T-helper 22 cell (primary cell): ENCODE measurements at regions not wholly inside any gene's neighbourhood (a gene's known extent, or its start where the extent isn't known, plus 50 kb on each side); places are given as distances from the start of the nearest gene placed in this dataset.

Experiments used
- DNase-seq: peaks from one replicate; pipeline ENCODE4 v3.0.0-alpha.2; 2020; ENCODE audit warnings: low read depth

DNA sequence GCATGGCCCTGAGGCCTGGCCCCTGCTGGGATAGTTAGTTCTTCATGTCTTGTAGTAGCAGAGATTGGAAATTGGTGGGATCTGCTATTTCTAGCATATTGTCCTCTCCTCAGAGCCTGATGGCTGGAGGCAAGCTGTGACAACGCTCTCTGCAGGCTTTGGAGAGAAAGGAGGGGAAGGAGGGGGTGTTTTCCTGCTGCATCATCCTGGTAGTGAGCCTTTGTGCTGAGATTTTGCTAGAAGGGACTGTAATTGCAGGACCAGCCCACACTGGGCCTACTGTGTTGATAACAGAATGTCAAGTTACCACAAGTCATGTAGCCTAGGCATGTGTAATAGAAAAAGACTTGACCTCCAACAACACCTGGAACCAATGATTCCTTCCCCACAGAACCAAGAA is 351.0 kb downstream of the SIPA1L2 start:
- no peak for DNase-seq

DNA sequence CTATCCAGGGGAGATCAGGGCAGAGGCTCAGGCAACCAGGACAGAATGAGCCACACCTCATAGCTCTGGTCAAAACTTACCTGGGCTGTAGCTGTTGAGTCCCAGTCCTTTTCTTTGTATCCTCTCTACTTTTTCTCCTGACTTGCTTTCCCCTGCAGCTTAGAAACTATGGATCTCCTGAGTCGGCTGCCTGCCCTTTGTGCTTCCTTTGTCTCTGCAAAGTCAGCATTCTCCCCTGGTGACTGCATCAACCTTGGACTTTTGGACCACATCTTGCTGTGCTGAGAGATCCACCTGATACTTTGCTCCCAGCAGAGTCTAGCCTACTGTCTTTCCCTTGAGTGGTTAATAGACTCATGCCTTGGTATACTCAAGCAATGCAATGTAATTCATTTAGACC is 353.3 kb downstream of the SIPA1L2 start:
- DNase-seq = no peak

DNA sequence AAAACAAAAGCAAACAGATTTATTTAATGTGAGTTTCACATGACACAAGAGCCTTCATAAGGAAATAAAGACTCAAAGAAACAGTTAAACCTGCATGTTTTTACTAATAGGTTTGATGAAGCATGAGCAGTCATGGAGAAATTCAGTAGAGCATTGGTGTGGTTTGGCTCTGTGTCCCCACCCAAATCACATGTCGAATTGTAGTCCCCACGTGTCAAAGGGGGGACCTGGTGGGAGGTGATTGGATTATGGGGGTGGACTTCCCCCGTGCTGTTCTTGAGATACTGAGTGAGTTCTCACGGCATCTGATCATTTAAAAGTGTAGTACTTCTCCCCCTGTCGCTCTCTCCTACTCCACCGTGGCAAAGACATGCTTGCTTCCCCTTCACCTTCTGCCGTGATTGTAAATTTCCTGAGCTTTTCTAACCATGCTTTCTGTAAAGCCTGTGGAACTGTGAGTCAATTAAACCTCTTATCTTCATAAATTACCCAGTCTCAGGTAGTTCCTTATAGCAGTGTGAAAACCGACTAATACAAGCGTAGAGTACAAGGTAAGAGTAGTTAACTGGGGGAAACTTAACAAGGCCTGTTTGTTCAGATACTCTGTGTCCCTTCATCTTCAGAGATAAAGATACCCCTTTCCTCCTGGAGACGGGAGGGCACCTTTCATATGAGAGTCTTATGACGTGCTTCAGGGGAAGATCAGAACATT is 354.8 kb downstream of the SIPA1L2 start:
- DNase-seq = no peak

DNA sequence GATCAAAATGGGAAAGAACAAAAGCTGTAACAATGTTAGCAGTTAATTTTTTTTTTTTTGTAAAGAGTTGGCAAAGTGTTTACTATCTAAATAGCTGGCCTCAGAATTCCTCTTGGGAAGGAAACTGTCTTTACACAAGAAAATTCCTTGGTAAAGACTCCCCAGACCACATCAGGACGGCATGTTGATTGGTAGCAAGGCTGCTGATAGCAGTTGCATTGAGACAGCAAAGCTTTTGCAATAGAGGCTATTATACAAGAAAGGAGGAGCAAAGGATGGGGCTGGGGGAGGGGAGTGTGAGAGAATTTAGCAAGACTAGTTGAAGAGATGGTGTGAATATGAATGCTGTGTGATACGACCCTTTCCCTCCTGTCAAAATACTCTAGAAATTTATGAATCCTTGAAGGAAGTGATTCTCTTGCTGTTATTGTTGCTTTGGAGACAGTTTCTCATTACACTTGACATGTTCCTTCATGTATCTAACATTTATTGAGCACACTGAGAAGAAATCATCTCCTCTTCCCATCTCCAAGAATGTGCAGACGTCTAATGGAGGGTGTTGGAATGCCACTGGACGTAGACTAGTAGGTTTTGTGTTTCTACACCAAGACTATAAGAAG is 355.6 kb downstream of the SIPA1L2 start:
- DNase-seq = no peak

DNA sequence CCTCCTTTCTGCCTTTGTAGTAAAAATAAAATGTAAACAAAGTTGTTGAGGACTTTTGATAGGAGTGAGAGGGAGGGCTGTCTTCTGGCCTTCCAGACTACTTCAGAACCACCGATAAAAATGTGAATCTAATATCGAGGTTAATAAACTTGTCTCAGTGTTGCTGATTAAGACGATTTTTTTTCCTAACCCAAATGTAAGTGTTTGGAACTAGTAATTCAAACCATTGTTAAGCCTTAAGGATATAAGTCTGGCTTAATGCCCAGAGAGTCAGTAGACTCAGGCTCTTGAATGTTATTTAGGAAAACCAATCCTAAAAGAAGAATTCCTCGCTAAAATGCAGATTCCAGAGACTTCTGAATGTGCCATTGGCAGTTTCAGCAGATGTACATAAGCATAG is 356.9 kb downstream of the SIPA1L2 start:
- DNase-seq = no peak

DNA sequence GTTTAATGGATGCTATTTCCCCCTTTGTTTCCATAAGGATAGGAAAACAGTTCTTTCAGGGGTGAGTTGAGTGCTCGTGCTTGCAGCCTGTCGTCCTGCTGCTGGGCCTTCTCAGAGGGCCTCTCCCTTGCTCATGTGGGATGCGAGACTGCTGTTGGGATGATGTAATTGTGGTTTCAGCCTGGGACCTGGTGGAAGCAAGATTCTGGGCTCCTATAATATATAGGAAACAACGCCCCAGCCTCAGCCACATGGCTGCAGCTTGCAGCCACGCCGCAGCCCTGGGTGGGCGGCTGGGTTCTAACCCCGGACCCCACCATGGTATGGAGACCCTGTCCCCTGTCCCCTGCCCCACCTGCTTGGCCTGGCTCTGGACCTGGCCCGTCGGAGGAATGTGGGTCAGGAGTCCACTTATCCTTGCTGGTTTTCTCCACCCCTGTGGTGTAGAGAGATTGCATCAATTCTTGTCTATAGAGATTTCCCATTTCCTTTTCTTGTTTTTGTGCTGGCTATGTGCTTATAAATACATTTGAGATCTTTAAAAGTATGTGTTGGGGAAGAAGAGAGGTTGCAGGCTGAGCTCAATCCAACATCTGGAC is 357.8 kb downstream of the SIPA1L2 start:
- DNase-seq = no peak

DNA sequence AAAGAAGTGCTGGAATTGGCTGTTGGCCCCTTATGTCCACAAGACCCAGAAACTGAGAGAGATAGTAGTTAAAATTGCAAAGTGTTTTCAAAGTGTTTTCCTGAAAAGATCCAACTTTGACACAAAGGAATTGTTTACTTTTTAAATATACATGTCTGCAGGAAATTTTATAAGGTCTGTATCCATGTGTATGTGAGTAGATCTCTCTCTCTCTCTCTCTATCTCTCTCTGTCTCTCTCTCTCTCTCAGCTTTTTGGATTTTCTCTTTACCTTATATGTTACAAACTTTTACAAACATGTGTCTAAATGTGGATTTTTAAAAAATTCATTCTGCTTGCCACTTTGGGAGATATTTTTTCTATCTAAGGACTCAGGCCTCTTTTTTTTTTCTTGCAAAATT is 358.6 kb downstream of the SIPA1L2 start:
- no peak for DNase-seq

DNA sequence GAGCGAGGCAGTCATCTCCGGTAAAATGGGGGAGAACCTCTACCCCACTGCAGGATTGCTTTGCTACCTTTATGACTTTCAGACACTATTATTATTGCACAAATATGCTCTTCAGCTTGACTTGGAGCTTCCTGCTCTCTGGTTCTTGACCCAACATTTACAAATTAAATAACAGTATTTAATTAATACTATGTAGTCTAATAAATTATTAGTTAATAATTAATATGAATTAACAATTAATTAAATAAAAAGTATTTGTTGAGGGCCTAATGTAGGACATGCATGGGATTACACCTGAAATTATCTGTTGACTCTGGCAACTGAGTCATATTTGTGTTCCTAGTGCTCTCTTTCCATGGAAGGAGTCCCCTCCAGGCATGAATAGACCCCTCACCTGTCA is 359.9 kb downstream of the SIPA1L2 start:
- DNase-seq = no peak

DNA sequence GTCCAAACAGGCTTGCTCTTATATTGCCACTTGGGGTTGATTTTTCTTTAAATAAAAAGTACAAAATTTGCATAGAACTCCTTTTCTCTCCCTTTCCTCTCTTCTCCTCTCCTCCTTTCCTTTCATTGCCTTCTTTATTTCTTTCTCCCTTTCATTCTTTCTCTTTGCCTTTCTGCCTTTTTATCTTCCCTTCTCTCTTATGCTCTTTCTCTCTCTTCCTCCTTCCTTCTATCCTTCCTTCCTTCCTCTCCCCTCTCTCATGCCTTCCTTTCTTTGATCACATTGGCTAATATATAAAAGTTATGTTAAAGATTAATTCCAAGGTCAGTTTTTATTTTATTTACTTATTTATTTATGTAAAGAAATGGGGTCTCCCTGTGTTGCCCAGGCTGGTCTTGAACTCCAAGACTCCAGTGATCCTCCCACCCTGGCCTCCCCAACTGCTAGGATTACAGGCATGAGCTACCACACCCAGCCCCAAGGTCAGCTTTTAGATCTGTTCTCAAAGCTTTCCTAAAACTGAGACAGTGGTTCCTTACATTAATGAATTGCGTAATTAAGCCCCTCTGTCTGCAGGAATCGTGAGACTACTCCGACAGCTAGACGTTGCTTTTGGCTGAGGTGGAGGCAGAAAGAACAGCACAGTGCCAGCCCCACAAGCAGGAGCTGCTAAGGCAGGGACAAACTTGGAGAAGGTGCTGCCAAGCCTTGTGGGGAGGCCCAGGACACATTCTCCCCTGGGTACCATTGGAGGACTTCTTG is 361.9 kb downstream of the SIPA1L2 start:
- no peak for DNase-seq

DNA sequence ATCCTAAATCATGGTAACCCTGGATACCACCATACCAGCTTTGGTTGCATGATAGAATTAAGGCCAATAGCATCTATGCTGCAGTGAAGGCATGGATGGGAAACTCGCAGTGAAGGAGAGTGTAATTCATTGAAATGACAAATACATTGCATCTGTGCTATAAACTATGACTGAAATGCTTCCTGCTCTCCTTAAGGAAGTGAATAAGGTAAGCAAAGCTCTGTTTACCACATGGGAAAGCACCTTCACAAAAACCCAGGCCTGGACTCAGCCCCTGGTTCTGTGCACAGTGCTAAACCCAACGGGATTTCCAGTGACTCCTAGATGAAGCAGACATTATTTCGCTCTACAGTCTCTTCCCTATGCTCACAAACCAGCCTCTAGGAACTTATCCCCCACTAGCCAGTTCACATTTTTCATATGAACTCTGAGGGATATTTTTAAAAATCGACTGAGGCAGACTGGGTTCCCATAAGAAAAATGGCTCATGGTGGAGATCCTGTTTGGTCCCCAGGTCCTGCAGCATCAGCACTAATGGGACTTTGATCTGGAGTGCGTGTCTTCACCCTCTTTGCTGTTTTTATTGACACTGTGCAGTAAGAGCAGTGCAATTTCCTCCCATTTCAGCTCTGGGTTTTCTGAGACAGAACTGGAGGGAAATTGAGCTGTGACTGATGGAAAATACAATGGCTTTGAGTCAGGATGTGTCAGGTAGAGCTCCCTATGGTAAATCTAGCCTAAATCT is 362.7 kb downstream of the SIPA1L2 start:
- DNase-seq = no peak

DNA sequence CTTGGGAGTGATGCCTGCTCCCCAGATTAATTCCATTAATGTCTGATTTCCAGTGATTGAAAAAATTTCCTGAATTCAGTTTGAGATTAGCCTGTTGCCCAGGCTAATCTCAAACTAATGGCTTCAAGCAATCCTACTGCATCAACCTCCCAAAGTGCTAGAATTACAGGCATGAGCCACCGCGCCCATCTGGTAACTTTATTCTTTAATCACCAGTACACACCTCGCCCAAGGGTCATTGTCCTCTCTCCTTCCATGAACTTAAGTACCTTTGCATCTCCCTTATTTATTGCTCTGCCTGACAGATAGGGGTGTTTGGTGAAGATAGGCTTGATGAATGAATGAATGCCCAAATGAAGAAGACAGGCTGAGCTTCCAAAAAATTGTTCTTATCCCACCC is 366.5 kb downstream of the SIPA1L2 start:
- DNase-seq = no peak

DNA sequence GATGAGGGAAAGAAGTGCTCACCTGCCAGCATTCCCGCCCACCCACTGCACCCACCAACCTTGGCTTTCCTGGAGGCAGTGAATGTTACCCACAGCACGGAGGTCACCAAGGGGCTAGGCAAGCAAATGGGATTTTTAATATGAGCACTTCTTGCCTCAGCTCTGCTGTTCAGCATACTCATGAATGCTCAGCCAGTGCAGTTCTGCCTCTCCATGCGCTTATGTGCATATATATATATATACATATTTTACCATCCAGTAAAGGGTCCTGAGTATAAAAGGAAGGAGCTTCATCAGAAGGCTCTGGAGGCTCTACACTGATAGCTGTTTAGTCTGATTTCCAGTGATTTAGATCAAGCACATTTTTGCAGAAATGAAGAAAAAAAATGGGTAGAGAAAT is 366.9 kb downstream of the SIPA1L2 start:
- DNase-seq = no peak

DNA sequence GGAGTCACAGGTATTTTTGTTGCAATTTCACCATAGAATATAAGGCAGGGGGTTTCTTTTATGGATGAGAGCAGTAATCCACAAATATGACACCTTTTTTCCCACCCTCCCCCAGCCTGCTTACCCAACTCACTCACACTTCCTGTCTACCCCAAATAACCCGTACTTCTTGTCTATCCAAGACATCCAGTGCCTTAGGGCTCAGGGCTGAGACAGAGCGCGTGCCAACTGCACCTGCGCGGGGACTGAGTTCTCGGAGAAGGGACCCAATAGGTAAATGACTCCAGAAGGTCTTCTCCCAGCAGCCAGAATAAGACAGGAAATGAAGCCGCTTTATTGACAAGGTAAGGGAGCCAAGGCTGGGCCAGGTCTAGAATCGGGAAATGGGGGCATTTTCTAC is 369.1 kb downstream of the SIPA1L2 start:
- DNase-seq = no peak

DNA sequence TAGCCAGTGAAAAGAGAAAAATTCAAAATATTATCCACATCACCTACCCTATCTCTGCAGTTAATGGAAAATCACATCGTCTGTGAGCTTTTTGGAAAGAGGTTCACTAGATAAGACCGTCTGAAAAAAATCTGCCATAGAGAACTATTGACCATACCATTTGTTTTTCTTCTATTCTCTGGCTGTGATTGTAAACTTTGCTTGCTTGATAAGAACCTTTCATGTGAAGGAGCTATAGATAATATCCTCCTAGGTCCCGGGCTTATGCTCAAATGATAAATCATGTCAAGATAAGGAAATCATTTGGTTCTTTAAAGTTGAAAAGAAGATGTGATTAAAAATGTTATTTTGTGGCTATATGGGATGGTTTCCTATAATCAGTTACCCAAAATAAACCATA is 369.9 kb downstream of the SIPA1L2 start:
- DNase-seq = no peak

DNA sequence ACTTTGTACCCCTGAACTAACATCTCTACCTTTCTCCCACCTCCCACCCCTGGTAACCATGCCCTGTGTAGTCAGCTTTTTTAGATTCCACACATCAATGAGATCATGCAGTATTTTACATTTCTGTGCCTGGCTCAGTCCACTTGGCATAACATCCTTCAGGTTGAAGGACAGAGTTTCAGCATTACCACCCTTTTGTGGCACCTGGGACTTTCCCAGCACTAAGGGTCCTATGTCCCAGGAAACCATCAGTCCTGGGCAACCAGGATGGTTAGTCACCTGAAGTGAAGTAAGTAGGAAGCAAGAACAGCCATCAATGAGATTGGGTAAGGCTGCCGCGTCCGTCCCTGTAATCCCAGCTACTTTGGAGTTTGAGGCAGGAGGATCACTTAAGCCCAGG is 370.6 kb downstream of the SIPA1L2 start:
- DNase-seq = no peak

DNA sequence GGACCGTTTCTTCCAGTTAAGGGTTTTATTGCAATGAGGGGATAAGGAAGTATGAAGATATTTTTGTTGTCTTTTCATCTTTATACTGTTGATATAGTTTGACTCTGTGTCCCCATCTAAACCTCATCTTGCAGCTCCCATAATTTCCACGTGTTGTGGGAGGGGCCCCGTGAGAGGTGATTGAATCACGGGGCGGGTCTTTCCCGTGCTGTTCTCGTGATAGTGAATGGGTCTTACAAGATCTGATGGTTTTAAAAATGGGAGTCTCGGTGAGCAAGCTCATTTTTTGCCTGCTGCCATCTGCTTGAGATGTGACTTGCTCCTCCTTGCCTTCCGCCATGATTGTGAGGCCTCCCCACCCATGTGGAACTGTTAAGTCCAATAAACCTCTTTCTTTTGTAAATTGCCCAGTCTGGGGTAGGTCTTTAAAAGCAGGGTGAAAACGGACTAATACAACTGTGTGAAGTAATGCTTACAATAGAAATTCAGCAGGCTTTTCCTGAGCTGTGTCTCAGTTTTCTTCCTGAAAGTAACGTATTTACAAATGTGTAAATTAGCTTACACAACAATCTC is 377.3 kb downstream of the SIPA1L2 start:
- DNase-seq = no peak

DNA sequence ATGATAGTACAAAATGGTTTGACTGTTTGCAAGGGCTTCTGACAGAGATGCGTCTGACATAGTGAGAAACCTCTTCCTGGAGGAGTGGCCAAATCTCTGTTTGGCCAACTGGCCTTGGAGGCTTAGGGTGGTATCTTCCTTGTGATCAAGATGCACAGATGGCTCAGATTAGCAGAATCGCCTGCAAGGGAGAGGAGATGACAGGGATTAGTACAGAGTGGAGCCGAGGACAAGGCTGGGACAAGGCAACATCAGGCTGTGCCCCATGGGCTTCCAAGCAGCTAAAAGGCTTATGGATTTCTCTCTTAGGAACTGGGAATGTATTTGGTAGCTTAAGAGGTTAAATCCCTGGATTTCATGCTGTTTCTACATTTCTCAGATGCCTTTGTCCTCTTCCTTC is 379.1 kb downstream of the SIPA1L2 start:
- DNase-seq = no peak

DNA sequence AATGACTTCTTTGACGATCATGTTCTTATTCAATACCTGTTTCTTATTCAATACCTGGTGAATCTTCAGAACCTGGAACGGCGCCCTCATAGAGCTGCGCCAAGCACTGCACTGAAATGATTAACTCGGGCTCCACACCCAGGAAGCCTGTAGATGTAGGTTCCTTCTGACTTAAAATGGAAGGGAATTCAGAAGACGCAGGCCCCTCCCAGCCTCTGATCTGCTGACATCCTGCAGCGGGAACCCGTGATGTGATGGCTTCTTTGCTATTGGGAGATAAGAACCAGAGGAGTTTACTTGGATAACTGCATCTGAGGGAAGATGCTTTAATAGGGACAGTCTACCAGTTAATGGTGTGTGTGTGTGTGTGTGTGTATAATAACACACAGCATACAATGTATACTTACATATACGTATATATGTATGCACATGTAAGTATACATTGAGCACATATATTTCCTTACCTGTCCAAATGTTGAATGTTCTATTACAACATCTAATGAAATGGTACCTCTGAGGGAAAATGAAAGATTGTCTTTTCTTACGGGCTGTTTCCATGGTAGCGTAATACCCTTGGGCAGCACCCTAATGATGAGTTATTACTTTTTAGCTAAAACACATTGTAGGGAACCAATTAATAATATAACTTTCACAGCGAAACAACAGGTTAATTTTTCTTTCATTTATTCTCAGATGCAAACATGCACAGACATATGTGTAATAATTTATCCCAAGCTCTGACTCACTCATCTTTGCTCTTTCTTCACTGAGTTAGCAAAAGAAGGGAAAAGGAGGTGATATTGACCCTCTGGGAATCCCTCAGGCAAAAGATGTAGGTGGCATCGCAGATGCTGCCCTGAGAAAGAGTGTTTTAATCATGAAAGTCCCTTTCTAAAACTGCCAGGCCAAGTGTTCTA is 379.8 kb downstream of the SIPA1L2 start:
- DNase-seq = no peak

DNA sequence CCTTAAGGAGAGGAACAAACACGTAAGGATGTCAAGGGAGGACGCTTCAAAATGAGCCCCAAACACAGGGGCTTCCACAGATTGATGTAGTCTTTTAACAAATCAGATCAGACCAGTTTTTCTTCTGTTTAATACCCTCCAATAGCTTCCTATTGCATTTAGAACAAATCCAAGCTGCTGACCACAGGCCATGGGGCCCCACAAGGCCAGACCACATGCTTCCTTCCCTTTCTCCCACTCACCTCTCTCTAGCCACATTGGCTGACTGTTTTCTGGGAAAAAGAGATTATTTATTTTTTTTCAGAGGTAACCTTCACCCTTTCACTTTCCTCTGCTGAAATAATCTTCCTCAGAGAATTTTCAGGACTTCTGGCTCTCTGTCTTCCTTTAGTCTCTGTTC is 380.6 kb downstream of the SIPA1L2 start:
- DNase-seq = no peak

DNA sequence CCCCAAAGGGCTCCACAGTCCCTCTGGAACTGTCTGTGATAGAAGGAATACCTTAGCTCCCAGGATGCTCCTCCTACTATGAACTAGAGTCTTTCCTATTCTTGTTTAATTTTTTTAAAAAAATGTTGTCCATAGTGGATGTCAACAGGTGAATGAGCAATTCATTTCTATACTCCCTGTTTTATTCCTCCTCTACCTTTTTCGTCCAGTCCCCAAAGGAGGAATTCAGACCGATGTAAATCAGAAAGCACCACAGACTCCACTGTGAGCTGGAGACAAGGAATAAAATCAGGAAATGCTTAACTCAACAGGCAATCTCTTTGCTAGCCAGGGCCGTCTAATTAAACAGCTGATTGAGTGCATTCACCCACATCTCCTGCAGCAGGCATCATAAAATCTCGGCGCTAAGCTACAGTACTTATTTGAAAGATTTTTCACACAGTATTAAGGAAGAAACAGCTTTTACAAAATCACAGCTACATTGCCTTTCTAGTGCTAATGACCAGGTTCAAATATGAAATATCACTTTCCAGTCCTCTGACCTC is 381.6 kb downstream of the SIPA1L2 start:
- no peak for DNase-seq

DNA sequence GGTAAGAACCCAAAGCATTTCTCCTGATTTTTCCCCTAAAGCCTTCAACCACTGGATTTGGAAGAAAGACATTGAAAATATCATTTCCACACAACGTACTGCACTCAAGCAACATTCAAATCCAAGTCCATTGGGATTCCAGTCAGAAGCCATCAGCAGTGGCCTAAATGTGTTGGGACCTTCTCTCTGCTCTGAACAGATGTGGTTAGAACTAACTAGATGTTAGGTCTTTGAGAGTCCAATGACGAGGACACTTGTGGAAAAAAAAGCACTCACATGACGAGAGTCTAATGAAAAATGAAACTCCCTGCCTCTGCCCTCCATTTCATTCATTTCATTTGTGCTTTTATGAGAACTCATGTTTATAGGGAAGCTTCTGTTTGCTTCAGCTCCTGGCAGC is 382.3 kb downstream of the SIPA1L2 start:
- no peak for DNase-seq
